Upper lobe of left lung (tissue), 4 donors: ENCODE measurements at regions not wholly inside any gene's neighbourhood (a gene's known extent, or its start where the extent isn't known, plus 50 kb on each side); places are given as distances from the start of the nearest gene placed in this dataset.

Experiments
- CTCF ChIP-seq, 6 experiments: fragments of 450-650 bp in 4 of 6; fragments of 200-600 bp in 2 of 6; sonication (generic) in 2 of 6; IDR thresholded peaks; one replicate each; pipeline ENCODE4 v1.5.1; 2016 to 2019; ENCODE audit warnings: antibody characterized with exemption in 6 of 6
- POLR2AphosphoS5 ChIP-seq, 2 donors: sonication (generic); formaldehyde crosslinking; IDR thresholded peaks; one replicate each; pipeline ENCODE4 v1.5.1; 2017; ENCODE audit warnings: antibody characterized with exemption in 2 of 2

- TF ChIP-seq CTCF (IDR thresholded peaks at IDR 0.05), result no peak
- TF ChIP-seq POLR2AphosphoS5 (IDR thresholded peaks at IDR 0.05), result no peak
Observed at GRCh38 chr15:36414670-36415069, 164.8 kb upstream of the CDIN1 start.
